ENCODE measurements at regions not wholly inside any gene's neighbourhood (a gene's known extent, or its start where the extent isn't known, plus 50 kb on each side); places are given as distances from the start of the nearest gene placed in this dataset.
"Not testable (repeated sequence)": the region's sequence is repeated elsewhere in the genome, so short reads cannot be mapped to it uniquely, and the experiment has no call there.

DNA sequence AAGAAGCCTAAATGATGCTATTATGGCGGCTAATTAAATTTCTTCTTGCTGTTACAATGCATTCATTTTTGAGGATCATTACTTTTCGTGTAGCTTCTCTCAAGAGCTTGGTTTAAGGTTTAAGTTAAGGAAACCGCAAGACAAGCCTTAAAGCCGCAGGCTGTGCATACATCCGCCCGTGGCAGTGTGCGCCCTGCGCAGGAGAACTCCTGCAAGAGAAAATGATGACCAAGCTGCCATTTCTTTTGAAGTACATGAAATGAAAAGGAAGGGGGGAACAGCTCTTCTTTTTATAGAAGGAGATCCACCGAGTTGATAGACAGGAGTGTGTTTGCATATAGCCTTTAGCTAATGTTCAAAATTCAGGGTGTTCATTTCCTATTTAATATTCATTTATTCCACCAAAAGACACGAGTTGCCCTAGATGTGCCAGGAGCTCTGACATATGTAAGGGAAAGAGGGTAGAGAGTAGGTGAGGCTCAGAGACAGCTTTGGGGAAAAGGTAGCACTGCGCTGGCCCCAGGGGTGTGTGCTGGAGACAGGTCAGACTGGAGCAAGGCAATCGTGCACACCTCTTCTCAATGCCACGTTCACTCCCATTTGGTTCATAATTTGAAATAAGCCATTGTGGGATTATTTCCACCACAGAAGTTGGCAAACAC lies 112.1 kb upstream of the LDB2 start:
- Histone ChIP-seq H2AFZ (no peak overlapping the region), H3K4me1 (ENCODE audit: insufficient read depth) (peaks cover 5% of the 10 kb centered on the region), H3K4me3 (no peak overlapping the region), H3K9me2 (ENCODE audit: insufficient read depth) (no peaks in the 10 kb centered on the region), H3K27me3 (replicated peaks; ENCODE audit: insufficient read depth) (no peaks in the 10 kb centered on the region), H3F3A (ENCODE audit: insufficient read depth) (peaks cover 11% of the 10 kb centered on the region; the same call in 1 of the 2 replicates), H4K20me1 (ENCODE audit: insufficient read depth) (no peaks in the 10 kb centered on the region), H3K36me3 (ENCODE audit: low read depth) (no peaks in the 10 kb centered on the region), H3K4me2 (ENCODE audit: unreplicated experiment) (no peak overlapping the region), H3K79me2 (ENCODE audit: insufficient read depth) (no peaks in the 10 kb centered on the region), H3K9me3 (ENCODE audit: low read depth) (no peaks in the 10 kb centered on the region), H3K27ac (no peak overlapping the region), H3K9ac (no peak overlapping the region)
- in situ Hi-C loops (cut with MboI): no loop called here
- WGBS, 2 experiments (ENCODE audit: low coverage in 1 of 2, low lambda C conversion rate in 2 of 2, missing lambda C conversion rate in 2 of 2): 87 to 90% methylated on average over 13 of the region's 13 CpGs
- TF ChIP-seq EZH2 (IDR thresholded peaks at IDR 0.05; ENCODE audit: insufficient read depth, poor library complexity, severe bottlenecking) (no peak), EZH2phosphoT487 (IDR thresholded peaks at IDR 0.05; ENCODE audit: insufficient read depth, low read depth) (no peak)
- no peak for DNase-seq

DNA sequence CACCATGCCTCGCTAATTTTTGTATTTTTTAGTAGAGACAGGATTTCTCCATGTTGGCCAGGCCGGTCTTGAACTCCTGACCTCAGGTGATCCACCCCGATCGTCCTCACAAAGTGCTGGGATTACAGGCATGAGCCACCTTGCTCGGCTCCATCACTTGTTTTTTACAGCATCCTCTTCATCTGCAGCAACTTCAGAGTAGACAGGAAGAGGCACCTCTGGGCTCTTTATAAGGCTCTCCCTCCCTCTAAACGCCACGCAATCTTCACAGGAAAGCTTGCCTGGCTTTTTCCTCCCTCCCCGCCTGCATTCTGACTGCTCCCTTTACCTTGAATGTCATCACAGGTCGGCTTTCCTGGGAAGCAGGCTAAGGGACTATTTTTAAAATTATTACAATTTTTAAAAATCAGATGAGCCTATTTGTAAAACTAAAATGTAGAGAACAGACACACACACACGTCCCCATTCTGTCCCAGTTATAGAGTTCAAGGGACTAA lies 111.5 kb upstream of the LDB2 start:
- Histone ChIP-seq H3K4me2 (ENCODE audit: unreplicated experiment) (no peak overlapping the region), H3K79me2 (ENCODE audit: insufficient read depth) (no peaks in the 10 kb centered on the region), H3K27me3 (replicated peaks; ENCODE audit: insufficient read depth) (no peaks in the 10 kb centered on the region), H3K4me3 (no peak overlapping the region), H3K27ac (no peak overlapping the region), H3F3A (ENCODE audit: insufficient read depth) (peaks cover 11% of the 10 kb centered on the region; the same call in 1 of the 2 replicates), H3K9me2 (ENCODE audit: insufficient read depth) (no peaks in the 10 kb centered on the region), H3K9ac (no peak overlapping the region), H3K36me3 (ENCODE audit: low read depth) (no peaks in the 10 kb centered on the region), H2AFZ (no peak overlapping the region), H3K4me1 (ENCODE audit: insufficient read depth) (peaks cover 5% of the 10 kb centered on the region), H4K20me1 (ENCODE audit: insufficient read depth) (no peaks in the 10 kb centered on the region), H3K9me3 (ENCODE audit: low read depth) (no peaks in the 10 kb centered on the region)
- DNase-seq: no peak
- 82 to 84% methylated on average over 10 of the region's 10 CpGs for WGBS, 2 experiments (ENCODE audit: low coverage in 1 of 2, low lambda C conversion rate in 2 of 2, missing lambda C conversion rate in 2 of 2)
- TF ChIP-seq EZH2 (IDR thresholded peaks at IDR 0.05; ENCODE audit: insufficient read depth, poor library complexity, severe bottlenecking): no peak
- TF ChIP-seq EZH2phosphoT487 (IDR thresholded peaks at IDR 0.05; ENCODE audit: insufficient read depth, low read depth): no peak
- in situ Hi-C loops (cut with MboI): no loop called here

DNA sequence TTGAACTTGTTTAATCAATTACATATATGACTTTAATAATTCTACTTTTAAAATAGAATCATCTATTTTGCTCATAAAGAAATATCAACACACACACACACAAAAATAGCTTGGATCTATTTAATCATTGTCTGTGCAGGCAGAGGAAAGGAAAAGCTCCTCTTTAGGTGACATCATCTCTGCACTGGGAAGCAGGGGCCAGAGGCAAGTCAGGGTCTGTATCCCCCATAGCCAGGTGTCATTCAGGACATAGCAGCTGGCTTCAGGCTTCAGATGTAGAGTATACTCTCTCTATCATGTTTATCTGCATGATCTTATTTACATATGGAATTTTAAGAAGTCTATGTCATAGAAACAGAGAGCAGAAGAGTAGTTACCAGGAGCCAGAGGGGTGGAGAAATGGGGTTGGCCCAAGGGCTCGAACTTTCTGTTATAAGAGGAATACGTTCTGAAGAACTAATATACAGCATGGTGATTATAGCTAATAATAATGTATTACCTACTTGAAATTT lies 110.4 kb upstream of the LDB2 start:
- no peak overlapping the region for H2AFZ ChIP-seq
- no peak overlapping the region for H3K9ac ChIP-seq
- H3K79me2 ChIP-seq (ENCODE audit: insufficient read depth): no peaks in the 10 kb centered on the region
- no peaks in the 10 kb centered on the region for H3K9me2 ChIP-seq (ENCODE audit: insufficient read depth)
- H3K4me3 ChIP-seq: no peak overlapping the region
- no peak overlapping the region for H3K27ac ChIP-seq
- H3F3A ChIP-seq (ENCODE audit: insufficient read depth): peaks cover 8% of the 10 kb centered on the region; the same call in 1 of the 2 replicates
- 73 to 84% methylated on average over 2 of the region's 2 CpGs for WGBS, 2 experiments (ENCODE audit: low coverage in 1 of 2, low lambda C conversion rate in 2 of 2, missing lambda C conversion rate in 2 of 2)
- peaks cover 5% of the 10 kb centered on the region for H3K4me1 ChIP-seq (ENCODE audit: insufficient read depth)
- DNase-seq: no peak
- no peaks in the 10 kb centered on the region for H3K27me3 ChIP-seq (replicated peaks; ENCODE audit: insufficient read depth)
- TF ChIP-seq EZH2phosphoT487 (IDR thresholded peaks at IDR 0.05; ENCODE audit: insufficient read depth, low read depth) (no peak), EZH2 (IDR thresholded peaks at IDR 0.05; ENCODE audit: insufficient read depth, poor library complexity, severe bottlenecking) (no peak)
- H3K9me3 ChIP-seq (ENCODE audit: low read depth): no peaks in the 10 kb centered on the region
- H3K4me2 ChIP-seq (ENCODE audit: unreplicated experiment): no peak overlapping the region
- no peaks in the 10 kb centered on the region for H4K20me1 ChIP-seq (ENCODE audit: insufficient read depth)
- no peaks in the 10 kb centered on the region for H3K36me3 ChIP-seq (ENCODE audit: low read depth)
- in situ Hi-C loops (cut with MboI): no loop called here

DNA sequence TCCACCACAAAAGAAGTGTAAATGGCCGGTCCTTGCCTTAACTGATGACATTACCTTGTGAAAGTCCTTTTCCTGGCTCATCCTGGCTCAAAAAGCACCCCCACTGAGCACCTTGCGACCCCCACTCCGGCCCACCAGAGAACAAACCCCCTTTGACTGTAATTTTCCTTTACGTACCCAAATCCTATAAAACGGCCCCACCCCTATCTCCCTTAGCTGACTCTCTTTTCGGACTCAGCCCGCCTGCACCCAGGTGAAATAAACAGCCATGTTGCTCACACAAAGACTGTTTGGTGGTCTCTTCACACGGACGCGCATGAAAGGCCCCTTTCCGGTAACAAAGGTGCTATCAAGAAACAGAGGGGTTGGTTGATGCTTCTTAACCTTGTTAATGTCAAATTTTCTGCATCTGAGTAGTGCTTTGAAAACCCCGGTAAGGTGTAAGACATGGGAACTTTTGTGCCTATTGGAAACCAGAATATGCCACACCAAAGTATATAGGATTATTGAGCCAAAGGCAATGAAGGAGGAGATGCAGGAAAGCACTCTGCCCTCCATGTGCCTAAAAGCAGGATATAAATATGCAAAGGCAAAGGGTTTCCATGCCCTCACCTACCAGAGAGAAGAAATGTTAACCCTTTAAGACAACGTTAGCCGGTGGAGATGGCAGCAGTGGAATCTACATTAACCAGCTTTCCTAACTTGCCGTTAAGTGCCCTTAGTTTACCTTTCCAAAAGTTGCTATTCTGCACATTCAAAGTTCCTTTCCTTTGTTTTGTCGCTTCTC lies 105.4 kb upstream of the LDB2 start:
- not testable (repeated sequence) for H3K9me2 ChIP-seq (ENCODE audit: insufficient read depth); H3K79me2 ChIP-seq (ENCODE audit: insufficient read depth)
- WGBS, 2 experiments (ENCODE audit: low coverage in 1 of 2, low lambda C conversion rate in 2 of 2, missing lambda C conversion rate in 2 of 2): 89 to 92% methylated on average over 16 of the region's 16 CpGs

More for the DNA sequence above, 105.4 kb upstream of the LDB2 start:
- in situ Hi-C loops (cut with MboI); H4K20me1 ChIP-seq (ENCODE audit: insufficient read depth); H3K27ac ChIP-seq; H3K4me1 ChIP-seq (ENCODE audit: insufficient read depth); H3K9me3 ChIP-seq (ENCODE audit: low read depth); H3K36me3 ChIP-seq (ENCODE audit: low read depth); H3K4me2 ChIP-seq (ENCODE audit: unreplicated experiment); H3F3A ChIP-seq (ENCODE audit: insufficient read depth); H3K9ac ChIP-seq; H2AFZ ChIP-seq; DNase-seq; H3K27me3 ChIP-seq (replicated peaks; ENCODE audit: insufficient read depth); H3K4me3 ChIP-seq: not testable (repeated sequence)
